HFF-Myc (cell line): ENCODE measurements at regions not wholly inside any gene's neighbourhood (a gene's known extent, or its start where the extent isn't known, plus 50 kb on each side); places are given as distances from the start of the nearest gene placed in this dataset.

Experiments used
- DNase-seq: peaks from one replicate; pipeline ENCODE4 v3.0.0-alpha.2; 2011; ENCODE audit warnings: low read depth; ENCODE audit errors: extremely low read depth
- H3K4me3 ChIP-seq: replicated peaks from 2 replicates; pipeline ENCODE4 v1.5.1; 2011; ENCODE audit warnings: low read depth, mild to moderate bottlenecking, control low read depth, low read length
- TF ChIP-seq, protein P1 (sequence below): IDR thresholded peaks from 2 replicates; pipeline ENCODE4 v1.5.1; 2012; ENCODE audit warnings: mild to moderate bottlenecking, low read depth, low read length, control low read depth; ENCODE audit errors: missing control alignments

DNA sequence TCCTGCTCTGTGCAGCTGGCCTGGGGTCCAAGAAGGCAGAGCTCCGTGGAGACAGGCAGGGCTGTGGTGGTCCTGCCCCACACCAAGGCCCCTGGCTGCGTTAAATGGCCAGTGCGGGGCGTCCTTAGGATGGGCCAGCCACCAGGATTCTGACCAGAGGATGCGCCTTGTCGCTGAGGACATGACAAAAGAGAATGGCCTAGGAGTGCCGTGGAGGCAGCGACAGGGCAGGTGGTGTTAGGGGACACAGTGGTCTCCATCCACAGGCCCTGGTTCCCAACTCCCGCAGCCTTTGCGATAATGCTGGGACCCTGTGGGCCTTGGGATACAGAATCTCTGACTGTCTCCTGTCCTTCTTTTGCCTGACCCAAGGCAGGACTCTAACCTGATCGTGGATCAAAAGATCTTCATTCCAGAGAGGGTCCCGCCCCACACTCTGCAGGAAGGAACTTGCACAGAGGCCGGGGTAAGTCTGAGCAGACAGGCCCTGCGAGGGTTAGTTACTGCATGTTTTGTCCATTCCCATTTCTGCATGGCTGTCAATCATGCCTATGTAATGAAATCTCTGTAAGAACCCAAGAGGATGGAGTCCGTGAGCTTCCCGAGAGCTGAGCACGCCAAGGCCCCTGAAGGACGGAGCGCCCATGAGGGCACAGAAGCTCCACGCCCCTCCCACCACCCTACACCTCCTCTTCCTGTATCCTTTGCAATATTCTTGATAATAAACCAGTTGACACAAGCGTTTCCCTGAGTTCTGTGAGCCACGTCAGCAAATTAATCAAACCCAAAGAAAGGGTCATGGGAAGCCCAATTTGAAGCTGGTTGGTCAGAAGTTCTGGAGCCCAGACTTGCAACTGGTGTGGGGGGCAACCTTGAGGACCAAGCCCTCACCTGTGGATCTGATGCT is 251.5 kb upstream of the SALL3 start:
- DNase-seq = no peak
- H3K4me3 ChIP-seq = no peak overlapping the region
- TF ChIP-seq, protein P1, sequence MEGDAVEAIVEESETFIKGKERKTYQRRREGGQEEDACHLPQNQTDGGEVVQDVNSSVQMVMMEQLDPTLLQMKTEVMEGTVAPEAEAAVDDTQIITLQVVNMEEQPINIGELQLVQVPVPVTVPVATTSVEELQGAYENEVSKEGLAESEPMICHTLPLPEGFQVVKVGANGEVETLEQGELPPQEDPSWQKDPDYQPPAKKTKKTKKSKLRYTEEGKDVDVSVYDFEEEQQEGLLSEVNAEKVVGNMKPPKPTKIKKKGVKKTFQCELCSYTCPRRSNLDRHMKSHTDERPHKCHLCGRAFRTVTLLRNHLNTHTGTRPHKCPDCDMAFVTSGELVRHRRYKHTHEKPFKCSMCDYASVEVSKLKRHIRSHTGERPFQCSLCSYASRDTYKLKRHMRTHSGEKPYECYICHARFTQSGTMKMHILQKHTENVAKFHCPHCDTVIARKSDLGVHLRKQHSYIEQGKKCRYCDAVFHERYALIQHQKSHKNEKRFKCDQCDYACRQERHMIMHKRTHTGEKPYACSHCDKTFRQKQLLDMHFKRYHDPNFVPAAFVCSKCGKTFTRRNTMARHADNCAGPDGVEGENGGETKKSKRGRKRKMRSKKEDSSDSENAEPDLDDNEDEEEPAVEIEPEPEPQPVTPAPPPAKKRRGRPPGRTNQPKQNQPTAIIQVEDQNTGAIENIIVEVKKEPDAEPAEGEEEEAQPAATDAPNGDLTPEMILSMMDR = no peak

DNA sequence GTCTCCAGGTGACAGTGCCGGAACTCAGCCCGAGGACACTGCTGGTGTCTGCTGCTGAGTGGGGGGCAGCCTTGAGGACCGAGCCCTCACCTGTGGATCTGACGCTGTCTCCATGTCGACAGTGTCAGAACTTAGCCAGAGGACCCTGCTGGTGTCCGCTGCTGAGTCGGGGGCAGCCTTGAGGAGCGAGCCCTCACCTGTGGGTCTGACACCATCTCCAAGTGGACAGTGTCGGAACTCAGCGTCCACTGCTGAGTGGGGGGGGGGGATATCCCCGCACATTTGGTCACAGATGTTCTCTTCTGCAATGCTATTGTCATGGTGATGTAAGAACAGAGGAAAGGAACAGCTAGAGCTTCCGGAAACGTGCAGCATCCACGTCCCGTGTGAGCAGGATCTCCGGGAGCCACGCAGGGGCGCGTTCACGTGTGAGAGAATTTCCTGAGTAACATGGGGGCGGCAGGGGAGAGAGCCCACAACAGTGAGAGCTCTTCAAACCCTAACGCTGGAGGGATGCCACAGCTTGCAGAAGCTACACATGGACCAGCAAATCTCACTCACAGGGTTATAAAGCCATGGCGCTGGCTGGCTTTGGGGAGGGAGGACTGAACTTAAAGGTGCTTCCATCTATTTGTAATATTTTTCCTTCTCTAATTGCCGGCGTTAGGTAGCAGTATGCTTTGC is 250.7 kb upstream of the SALL3 start:
- no peak overlapping the region for H3K4me3 ChIP-seq
- TF ChIP-seq, protein P1 = no peak
- DNase-seq = no peak

DNA sequence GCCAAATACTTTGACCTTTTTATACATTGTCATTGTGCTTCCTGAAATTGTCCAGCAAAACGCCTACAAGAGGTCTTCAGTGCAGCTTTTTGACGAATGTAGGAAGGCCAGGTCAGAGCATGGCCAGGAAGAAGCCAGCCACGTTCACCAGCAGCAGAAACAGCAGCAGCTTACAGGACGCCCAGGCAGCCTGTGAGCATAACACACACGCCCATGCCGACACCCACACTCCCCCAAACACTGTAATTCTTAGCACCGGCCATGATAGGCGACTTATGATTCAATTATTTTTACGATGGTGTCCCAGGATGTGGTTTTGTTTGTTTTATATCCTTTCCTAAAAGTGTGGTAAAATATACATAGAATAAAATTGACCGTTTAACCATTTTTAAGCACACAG is 249.1 kb upstream of the SALL3 start:
- no peak for DNase-seq
- TF ChIP-seq, protein P1 = no peak
- H3K4me3 ChIP-seq = no peak overlapping the region

DNA sequence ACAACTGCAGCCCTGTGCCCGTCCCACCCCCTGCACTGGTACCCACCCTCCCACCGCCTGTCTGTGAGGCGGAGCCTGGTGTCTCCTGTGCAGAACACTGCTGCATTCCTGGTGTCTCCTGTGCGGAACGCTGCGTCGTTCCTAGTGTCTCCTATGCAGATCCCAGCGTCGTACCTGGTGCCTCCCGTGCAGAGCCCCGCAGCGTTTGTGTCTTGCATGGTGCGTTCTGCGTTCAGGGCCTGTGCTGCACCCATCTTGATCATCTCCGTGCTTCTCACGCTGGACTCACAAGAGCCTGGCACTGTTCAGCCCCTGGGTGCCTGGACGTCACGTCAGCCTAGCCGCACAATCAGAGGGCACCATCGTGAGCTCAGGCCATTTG is 248.6 kb upstream of the SALL3 start:
- TF ChIP-seq, protein P1 = no peak
- no peak for DNase-seq
- H3K4me3 ChIP-seq = no peak overlapping the region

DNA sequence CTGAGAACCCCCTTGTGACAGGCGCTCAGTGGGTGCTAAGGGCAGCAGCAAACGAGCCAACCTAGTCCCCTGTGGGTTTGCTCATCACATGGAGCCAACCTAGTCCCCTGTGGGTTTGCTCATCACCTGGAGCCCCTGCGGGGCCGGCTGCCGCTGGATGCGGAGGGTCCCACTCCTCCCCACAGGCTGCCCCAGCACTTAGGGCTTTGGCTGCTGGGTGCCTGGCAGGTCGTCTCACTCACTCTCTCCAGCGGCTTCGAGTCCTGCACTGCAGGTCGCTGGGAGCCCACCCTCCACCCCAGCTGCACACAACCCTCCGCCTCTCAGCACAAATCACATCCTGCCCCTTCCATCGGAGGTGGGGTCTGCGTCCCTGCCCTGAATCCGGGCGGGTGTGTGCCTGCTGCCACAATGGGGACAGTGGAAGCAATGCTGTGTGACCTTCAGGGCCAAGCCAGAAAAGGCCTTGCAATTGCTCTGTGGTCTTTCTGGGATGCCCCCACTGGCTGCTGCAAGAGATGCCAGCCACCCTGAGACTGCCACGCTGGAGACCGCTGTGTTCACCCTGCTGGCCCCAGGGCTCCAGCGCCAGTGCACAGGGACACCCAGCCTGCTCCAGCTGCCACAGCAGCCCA is 248.1 kb upstream of the SALL3 start:
- H3K4me3 ChIP-seq = no peak overlapping the region
- no peak for DNase-seq
- TF ChIP-seq, protein P1 = no peak

DNA sequence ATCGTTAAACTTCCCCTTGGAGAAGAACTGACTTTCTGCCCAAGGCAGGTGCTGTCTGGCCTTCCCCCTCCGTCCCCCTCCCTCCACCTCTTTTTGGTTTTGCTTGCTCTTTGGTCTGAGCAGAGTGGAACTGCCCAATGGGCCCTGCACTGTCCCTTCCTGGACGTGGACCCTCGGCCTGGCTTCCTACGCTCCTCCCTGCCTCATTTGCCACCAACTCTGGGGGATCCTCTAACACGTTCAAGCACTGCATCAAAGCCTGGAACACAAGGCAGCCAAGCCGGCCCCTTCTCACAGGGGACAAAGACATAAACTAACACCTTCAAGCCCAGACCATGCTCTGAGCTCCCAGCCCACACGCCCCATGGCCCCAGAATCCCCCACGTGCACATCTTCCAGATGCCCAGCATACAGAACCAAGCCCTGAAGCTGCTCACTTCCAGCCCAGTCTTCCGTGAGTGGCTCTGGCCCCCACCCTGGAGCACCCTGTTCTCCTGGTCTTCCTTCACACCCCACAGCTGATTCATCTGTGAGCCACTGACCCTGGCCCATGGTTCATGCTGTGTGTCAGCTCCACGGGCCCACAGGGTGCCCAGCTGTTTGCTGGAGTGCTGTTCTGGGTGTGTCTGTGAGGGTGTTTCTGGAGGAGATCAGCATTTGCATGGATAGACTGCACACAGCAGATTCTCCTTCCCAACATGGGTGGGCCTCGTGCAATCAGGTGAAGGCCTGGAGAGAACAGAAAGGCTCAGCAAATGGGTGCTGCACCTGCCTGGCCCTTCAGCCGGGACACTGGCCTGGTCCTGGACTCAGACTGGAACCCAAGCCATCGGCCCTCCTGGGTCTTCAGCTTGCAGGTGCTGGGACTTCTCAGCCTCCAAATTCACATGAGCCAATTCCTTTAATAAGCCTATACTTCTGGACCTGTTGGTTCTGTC is 247.1 kb upstream of the SALL3 start:
- no peak for DNase-seq
- TF ChIP-seq, protein P1 = no peak

More for the DNA sequence above, 247.1 kb upstream of the SALL3 start:
- no peak overlapping the region for H3K4me3 ChIP-seq
